Stimulated activated CD8-positive, alpha-beta memory T cell treated with anti-CD3 and anti-CD28 coated beads, Interleukin-4, amount 100 ng/mL, for 24 hours (primary cell): ENCODE measurements at regions not wholly inside any gene's neighbourhood (a gene's known extent, or its start where the extent isn't known, plus 50 kb on each side); places are given as distances from the start of the nearest gene placed in this dataset.
"Not testable (repeated sequence)": the region's sequence is repeated elsewhere in the genome, so short reads cannot be mapped to it uniquely, and the experiment has no call there.

Source experiments
- DNase-seq: peaks from one replicate; pipeline ENCODE4 v3.0.0-alpha.2; 2020; ENCODE audit warnings: low read depth

DNA sequence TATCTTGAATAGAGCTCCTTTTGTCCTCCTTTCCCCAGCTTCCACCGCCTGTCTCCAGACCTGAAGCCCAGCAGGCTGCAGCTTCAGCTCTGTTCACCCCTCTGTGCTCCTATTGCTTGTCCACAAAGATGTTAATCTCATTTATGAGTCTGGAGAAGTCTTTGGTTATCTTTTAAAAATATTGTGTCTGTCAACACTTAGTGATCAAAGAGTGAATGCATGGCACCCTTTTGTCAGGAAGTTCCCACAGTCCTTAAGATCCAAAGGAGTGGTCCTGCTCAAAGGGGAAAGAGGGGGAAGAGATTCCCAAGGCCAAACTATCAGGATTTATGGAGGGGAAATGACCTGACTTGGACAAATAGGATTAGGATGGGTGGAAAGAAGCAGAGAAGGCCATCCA lies 118.9 kb downstream of the ACAA2 start:
- DNase-seq: no peak

DNA sequence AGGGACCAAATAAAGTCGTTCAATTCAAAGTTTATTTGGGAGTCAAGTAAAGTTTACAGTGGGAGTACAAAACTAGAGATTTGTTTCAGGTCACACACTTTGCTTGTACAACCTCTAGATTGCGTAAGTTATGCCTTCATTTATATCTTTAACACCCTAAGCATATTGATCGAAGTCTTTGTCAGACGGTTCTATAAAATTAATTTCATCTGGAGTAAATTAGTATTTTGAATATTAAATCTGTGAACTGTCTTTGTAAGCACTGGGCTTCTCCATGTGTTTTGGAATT lies 119.7 kb downstream of the ACAA2 start:
- no peak for DNase-seq

DNA sequence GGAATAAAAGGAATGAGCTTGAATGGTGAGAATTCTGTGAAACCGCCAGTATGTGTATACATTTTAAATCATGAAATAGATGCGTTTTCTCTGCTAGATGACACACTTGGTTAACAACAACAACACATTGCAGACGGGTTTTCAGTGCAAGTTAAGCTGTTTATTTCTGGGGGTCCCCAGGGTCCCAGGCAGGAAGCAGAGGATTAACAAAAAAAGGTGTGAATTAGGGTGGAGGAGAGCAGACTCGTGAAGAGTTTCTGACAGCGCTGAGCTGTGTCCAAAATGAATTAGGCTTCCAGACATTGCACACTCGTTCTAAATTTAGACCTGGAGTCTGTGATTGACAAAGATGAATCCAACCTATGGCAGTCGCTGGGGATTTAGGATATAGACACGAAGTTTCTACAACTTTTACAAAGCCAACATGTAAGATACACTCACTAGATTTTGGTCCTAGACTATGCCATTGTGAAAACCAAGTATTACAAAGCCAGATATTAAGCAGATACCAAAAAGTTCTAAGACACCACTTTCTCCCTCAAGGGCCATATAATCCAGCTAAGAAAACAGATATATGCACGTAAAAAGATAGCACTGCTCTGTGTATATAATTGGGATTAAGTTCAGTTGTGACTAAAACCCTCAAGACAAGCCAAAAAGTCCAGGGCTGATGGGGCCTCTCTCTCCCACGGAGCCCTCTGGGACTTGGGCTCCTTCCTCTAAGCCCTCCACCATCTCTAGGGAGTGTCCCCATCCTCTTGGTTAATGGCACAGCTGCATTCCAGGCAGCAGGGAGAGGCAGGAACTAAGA lies 120.2 kb downstream of the ACAA2 start:
- no peak for DNase-seq

DNA sequence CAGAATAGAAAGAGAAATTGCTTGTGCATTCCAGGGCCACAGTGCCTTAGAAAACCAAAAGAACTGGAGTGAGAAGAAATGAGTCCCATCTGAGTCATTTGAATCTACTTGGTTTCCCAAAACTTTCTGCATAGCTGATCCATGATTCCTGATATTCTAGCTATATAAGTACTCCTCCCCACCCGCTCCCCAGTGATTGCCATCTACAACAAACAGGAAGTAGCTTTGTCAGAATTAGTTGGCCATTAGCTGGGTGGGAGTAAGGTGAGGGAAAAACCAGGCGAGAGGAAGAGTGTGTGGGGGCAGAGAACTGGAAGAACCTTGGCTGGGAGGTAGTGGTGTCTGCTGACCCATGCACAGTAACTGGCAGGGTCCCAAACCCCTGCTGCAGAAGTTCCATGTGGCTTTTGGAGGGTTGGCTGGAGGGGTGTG lies 122.1 kb downstream of the ACAA2 start:
- DNase-seq: no peak

DNA sequence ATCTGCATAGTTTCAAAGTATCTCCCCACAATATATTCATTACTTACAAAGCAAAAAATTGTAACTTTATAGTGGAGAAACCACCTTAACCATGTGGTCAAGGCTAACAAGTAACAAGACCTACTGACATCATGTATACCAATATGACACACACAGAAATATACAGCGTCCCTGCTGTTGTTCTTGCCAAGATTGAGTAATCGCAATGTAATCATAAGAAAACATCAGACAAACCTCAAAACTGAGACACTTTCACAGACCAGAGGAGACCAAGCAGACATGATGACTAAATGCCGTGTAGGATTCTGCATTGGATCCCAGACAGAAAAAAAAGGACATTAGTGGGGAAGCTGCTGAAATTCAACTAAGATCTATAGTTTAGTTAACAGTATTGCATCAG lies 123.0 kb downstream of the ACAA2 start:
- no peak for DNase-seq

DNA sequence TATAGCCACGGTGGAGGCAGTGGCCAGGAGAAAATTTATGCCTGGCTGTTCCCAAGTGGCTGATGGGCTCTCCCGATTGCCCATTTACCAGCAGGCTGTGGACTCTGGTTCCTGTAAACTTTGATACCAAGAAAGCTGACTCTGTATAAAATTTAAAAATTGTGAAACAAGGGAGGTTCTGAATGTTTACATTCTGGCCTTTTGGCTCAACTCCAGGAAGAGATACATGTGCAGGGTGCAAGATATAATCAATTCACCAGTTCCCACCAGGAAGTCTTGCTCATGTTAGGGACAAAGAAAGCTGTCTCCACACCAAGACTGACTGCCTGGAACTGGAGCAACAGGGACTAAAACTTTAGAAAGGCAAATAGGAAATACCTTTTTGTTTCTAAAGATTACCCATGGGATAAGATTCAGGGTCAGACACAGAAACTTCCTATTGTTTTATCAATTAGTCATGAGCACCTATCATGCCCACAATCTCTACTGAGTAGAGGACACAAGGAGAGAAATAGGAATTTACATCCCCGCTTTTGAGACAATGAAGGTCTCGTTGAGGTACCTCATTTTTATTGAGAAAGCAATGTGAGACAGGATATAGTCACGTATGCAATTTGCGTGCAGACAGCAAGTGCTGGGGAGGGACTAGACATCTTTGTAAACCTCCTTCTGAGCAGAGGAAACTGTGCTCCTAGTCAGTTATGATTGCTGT lies 123.5 kb downstream of the LIPG start:
- DNase-seq: no peak

DNA sequence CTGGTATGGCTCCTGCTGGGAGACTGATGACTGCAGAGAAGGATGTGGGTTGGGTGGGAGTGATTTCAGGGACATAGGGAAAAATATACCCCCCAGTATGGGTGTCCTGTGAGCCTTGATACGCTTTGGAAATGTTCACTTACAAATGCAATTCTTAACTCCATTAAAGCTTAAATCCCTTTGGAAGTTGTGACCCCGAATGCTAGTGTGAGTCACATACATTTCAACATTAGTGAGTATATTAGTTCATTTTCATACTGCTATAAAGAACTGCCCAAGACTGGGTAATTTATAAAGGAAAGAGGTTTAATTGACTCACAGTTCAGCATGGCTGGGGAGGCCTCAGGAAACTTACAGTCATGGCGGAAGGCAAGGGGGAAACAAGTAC lies 120.9 kb downstream of the LIPG start:
- DNase-seq: not testable (repeated sequence)

DNA sequence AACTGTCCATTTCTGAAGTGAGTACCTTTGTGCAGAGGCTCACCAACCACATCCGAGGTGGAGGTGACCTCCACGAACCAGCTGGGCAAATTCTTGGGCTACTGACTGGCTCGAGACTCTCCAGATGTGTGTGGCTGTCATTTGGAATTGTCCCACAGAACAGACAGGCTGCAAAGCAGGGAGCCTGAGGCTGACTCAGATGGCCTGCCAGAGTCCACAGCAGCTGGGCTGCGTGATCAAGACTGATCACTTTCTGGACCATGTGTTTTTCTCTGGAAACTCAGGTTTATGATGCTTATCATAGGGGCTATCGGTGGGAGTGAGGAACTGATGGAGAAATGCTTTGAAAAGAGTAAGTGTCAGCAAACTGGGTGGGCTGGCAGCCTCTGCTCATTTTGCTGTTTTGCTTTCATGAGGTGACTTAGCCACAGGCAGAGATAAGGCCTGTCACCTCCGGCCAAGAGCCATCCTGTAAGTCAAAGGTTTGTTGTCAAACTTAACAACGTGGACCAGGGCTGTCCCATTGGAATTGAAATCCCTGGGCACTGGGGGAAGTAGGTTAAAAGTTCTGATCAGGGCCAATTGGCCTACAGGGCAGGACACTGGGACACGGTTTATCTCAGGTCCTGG lies 120.4 kb downstream of the LIPG start:
- no peak for DNase-seq

DNA sequence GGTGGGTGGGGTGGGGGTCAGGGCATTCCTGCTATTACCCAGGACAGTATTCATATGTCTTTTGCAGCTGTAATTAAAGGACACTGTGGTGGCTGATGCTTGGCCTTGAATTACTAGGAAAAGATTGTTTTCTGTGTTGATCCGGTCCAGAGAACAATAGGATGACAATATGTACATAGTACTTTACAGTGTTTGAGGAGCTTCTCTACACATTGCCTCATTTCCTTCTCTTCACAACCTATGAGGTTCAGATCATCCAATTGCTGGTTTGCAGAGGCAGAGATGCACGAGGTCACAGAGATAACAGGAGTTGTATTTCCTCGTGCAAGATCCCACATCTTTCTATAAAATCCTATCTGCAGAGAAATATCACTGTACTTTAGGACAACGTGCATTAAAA lies 119.5 kb downstream of the LIPG start:
- no peak for DNase-seq

DNA sequence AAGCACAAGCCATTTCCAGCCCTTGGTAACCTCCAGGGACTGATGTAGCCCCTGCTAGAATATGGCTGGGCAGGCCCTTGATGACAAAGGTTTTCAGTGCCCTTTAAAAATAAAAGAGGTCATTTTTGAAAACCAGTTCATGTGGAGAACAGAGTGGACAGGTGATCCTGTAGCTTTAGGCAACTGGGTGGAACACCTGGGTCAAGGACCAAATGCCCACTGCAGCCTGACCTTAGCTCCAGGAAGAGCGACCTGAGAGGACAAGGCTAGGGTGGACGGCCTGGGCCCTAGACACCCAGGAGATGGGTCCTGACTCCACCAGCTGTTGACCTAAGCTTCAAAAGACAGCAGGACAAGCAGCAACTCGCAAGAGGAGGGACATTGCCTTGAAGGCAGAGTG lies 116.6 kb downstream of the LIPG start:
- DNase-seq: no peak

DNA sequence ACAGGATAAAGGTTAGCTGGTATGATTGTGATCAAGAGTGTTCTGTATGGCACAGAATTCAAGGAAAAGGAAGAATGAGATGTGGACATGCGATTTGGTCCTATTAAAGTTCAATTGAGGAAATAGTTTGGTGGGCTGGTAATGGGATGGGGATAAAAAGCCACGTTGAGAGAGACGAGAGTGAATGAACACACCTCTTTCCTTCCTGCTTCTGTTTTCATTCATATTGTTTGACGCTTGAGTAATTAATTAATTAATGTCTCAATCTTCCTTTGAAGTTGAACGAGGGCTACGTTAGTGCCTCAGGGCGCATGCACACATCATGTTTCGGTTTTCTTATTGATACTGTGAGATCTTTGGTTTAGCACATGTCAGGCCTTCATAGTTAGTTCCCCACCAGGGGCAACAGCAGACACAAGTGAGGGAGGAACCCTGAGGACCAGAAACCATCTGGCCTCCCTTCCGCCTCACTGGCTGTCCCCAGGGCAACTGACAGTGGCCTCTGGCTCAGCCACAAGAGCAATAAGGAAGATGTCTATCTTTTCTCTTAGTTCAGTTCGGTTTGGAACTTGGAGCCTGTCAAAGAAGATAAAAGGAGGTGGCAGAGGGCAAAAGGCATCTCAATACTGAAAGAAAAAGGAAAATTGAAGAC lies 116.0 kb downstream of the LIPG start:
- no peak for DNase-seq

DNA sequence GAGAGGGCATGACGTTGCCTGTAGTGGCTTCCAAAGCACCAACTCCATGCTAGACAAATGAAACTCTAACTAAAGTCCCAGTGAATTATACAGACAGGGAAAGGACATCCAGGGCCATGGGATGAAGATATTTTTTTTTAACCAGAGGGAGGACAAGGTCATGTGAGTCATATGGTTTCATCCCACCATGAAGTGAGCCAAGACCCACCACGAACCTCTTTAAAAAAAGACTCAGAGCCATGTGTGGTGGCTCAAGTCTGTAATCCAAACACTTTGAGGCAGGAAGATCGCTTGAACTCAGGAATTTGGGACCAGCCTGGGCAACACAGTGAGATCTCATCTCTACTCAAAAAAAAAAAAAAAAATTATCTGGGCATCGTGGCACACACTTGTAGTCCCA lies 115.2 kb downstream of the LIPG start:
- DNase-seq: no peak

DNA sequence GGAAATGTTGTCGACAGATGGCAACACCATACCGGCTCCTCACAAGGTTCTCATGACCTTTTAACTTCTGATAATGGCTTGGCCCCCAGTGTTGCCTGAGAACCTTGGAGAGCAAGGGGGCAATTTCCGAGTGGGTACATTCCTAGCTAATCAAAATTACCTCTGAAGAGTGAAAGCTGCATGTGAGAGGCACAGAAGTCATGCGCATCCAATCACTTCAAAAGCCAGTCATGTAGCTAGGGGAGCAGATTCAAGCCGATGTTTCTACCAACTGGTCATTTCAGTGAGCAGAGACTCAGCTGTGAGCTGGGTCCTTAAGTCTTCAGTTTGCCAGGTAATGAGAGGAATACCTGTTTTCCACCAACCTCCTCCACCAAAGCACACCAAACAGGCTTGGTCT lies 111.4 kb downstream of the LIPG start:
- DNase-seq: no peak

DNA sequence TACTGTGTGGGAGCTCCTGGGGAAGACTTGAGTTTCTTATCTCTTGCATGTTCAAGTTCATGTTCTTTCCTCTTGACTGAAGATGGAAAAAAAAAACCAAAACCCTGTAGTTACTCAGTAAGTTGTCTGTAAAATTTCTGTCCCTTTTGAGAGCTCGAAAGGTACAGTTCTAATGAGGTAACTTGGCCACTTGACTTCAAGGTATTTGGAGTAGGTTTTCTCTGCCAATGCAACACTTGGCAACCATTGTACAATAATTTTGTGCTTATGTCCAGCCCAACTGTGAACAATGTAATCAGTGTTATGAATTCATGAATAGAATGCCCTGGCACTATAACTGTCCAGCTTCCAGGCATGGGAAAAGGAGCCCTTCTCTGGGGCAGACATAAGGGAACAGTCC lies 111.0 kb downstream of the LIPG start:
- DNase-seq: no peak

DNA sequence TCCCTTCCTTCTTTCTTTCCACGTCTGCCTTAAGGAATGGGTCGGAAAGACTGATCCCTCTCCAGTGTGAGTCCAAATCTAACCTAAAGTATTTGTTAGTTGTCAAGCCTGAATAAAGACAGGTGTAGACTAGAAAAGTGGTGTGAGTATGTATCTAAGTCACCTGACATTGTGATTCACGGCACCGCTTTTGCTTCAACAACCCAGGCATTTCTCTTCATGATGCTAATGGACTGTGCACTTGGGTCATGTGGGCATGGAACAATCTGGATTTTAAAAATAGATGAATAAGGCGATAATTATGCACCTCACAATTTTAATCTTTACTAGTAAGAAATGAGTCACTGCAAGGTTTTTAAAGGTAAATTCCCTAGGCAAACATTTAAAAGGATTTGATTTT lies 107.5 kb downstream of the LIPG start:
- no peak for DNase-seq

DNA sequence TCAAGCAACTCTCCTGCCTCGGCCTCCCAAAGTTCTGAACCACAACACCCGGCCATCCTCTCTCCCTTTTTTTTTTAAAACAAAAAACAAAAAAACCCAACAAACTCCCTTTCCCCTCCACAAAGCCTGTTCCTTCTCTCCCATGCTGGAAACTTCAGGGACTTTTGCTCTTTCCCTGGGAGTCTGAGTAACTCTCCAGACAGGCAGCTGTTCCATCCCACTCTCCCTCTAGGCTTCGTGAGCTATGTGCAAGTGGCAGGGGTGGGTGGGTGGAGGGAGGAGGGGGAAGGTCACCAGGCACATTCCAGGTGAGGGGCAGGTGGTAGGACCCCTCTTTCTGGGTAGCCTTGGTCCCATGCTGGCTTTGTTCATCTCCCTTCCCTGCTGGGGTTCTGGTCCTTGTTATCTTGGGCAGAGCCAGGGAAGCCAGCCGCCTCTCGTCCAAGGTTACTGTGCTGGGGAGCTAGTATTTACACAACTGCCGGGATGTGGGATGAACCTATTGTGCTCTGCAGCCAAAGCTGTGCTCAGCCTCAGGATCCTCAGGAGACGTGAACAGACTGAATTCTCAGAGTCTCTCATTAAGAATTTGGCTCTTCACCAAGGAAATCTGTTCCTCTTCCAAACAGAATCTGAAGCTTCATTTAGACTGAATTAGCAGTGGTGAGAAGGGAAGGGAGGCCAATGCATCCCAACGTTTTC lies 106.9 kb downstream of the LIPG start:
- DNase-seq: no peak

DNA sequence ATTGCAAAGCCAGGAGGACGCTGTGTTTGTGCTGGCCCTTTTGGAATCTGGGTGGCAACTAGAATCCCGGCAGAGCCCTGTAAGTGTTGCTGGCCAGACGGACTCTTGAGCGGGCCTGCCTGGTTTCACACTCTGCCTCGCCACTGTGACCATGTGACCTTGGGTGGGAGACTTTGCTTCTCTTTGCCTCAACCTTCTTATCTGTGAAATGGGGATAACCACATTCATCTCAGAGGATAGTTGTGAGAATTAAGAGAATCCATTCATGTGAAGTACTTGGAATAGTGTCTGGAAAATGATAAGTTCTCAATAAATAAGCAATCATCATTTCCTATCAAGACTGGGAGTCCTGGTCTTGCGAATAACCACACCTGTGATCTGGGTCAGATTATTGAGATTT lies 105.6 kb downstream of the LIPG start:
- DNase-seq: no peak

DNA sequence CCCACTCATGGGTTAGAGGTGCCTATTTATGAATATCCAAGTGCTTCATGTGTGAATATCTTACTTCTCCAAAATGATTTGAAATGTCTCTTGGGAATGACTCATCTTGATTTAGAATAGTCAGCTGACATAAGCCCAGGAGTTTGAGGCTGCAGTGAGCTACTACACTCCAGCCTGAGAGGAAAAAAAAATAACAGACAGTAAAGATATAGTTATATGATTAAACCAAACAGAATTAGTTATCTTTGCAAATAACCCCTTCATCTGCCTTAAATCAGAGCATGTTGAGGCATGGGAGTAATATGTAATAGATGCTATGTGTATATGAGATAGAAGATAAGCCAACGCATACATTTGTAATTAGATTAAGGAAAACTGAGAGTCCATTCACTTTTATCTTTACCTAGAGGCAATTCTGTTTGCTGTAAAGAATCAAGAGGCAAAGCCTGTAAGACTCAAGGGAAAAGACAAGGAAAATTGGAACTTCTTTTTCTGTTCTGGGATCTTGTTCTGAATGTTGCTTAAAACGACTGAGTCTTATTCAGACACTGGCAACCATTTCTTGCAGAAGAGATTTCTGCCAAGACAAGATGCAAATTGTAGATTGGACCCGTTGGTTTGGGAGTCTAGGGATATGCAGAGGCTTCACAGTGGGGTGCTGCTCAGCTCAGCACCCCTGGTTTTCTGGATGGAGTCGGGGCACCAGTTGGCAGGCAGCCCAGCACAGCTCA lies 104.4 kb downstream of the LIPG start:
- DNase-seq: no peak

DNA sequence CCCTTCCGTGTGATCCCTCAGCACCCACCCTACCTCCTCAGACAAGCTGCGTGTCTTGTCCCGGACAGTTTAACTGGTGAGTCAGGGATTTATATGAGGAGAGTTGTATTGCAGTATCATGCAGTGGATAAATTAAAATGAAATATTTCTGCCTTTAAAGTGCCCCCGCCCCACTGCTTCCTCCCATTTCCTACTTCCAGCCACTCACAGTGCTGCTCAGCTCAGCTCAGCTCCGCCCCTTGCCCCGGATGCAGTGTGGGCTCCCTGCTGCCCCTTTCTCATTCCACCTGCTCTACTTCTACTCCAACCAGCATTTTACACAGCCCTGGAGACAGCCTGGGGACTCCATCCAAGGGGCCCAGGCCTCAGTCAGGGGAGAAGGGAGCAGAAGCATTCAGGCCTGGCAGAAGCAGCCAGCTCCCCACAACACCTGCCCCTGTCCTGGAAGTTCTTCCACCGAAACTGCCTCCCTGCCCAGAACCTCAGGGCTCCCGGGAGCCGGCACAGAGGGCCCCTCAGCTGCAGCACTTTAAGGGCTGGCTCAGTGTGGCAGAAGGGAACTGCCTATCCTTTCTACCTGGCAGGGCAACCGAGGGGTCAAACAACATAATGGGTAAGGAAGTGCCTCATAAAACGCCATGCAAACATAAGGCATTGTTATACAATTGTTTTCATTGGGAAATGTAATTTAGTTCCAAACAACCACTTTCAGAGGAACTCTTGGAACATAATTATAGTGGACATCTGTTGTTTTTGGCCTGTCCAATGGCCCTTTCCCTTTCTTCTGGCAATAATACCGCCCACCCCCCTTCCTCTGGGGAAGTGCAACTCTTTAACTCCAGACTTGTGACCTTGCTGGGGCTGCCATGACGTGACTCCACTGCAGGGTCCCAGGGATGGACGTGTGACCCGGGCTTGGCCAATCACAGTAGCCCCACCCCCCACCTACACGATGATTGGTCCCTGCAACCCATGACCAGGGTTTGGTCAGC lies 102.3 kb downstream of the LIPG start:
- no peak for DNase-seq

DNA sequence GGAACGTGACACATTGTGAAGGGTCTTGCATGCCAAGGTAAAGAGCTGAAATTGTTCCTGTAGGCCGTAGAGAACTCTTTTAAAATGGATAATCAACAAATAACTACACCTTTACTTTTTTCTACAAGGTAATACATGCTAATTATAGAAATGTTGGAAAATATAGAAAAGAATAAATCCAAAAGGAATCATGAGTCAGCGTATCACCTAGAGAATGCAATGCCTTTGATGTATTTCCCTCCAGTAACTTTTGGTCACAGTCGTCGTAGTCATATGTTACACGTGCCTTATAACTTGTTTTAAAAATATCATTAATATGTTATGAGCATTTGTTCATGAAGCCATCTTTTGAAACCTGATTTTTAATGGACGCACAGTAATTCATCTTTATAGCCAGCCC lies 100.6 kb downstream of the LIPG start:
- DNase-seq: no peak
